ENCODE measurements at regions not wholly inside any gene's neighbourhood (a gene's known extent, or its start where the extent isn't known, plus 50 kb on each side); places are given as distances from the start of the nearest gene placed in this dataset.
A peak's percentile ranks its signal among the peaks of the same experiment; 100 is the strongest.

DNA sequence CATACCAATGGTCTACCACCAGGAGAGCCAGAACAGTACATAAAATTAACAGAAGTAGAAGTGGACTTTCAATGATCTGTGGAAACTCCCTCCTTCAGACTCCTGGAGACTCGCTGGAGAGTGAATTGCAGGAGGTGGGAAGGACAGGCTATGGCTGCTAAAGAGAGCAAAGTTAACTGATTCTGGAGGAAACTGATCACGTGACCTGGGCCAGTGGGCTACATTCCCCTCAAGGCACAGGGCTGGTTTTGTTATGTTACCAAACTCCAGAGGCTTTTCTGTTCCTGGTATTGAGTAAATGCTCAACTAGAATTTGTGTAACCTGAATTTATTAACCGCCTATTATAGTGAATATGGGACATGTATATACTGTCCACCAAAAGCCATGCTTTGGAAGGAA, 372.6 kb downstream of the MTRR start:
- Histone ChIP-seq H4K20me1 (ENCODE audit: insufficient read depth, low read length) (no peaks in the 10 kb centered on the region), H2AFZ (ENCODE audit: low read depth, low read length) (no peak overlapping the region), H3K4me1 (ENCODE audit: low read length) (no peaks in the 10 kb centered on the region), H3K79me2 (ENCODE audit: low read length) (no peaks in the 10 kb centered on the region), H3K9ac (ENCODE audit: low read length) (no peak overlapping the region), H3K4me2 (ENCODE audit: low read length) (no peak overlapping the region), H3K4me3 (ENCODE audit: low read length) (no peak overlapping the region), H3K27me3 (ENCODE audit: low read depth, low read length) (no peaks in the 10 kb centered on the region), H3K9me3 (ENCODE audit: insufficient read depth, low read length) (no peaks in the 10 kb centered on the region), H3K36me3 (replicated peaks; ENCODE audit: low read depth, low read length) (no peaks in the 10 kb centered on the region), H3K27ac (ENCODE audit: low read length) (no peak overlapping the region)
- no peak for TF ChIP-seq EZH2phosphoT487 (IDR thresholded peaks at IDR 0.05; ENCODE audit: low read depth)
- TF ChIP-seq, protein P1, sequence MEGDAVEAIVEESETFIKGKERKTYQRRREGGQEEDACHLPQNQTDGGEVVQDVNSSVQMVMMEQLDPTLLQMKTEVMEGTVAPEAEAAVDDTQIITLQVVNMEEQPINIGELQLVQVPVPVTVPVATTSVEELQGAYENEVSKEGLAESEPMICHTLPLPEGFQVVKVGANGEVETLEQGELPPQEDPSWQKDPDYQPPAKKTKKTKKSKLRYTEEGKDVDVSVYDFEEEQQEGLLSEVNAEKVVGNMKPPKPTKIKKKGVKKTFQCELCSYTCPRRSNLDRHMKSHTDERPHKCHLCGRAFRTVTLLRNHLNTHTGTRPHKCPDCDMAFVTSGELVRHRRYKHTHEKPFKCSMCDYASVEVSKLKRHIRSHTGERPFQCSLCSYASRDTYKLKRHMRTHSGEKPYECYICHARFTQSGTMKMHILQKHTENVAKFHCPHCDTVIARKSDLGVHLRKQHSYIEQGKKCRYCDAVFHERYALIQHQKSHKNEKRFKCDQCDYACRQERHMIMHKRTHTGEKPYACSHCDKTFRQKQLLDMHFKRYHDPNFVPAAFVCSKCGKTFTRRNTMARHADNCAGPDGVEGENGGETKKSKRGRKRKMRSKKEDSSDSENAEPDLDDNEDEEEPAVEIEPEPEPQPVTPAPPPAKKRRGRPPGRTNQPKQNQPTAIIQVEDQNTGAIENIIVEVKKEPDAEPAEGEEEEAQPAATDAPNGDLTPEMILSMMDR (IDR thresholded peaks at IDR 0.05; ENCODE audit: low read depth, low read length): no peak

DNA sequence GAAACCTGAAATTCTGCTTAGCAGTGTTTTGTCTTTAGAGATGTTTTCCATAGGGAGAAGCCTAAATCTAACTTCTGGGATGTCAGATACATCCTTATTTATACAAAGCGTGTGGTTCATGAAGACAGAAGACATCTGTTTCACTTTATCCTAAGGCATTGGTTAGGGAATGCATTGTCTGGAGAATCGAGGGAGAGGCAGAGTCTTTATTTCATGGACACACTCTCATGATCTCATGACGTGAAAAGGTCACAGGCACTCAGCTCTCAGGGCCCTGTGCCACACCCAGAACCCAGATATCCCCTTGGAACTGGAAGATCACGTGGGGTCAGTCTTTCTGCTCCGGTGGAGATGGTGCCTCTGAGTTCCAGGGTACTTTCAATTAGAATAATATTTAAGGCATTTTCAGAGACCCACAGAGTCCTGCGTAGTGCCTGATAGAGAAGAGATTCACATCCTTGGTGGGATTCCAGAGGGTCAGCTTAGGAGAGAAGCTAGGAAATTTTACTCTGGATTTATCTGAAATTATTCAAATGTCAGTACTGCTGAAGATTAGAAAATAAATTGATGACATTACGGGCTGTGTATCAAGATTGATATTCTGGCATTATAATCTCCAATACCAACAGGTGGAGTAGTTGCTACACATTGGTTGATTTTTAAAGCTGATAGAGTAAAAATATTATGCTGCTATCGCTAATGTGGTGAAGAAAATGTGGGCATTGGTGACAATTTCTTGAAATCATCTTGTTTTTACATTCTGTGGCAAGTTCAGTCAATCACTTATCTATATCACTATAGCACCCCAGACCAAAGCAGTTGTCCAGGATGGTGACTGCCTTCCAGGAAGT, 378.3 kb downstream of the MTRR start:
- no peaks in the 10 kb centered on the region for H3K79me2 ChIP-seq (ENCODE audit: low read length)
- H3K4me2 ChIP-seq (ENCODE audit: low read length): no peak overlapping the region
- H3K4me1 ChIP-seq (ENCODE audit: low read length): no peaks in the 10 kb centered on the region
- H4K20me1 ChIP-seq (ENCODE audit: insufficient read depth, low read length): no peaks in the 10 kb centered on the region
- H3K4me3 ChIP-seq (ENCODE audit: low read length): no peak overlapping the region
- no peaks in the 10 kb centered on the region for H3K36me3 ChIP-seq (replicated peaks; ENCODE audit: low read depth, low read length)
- no peak overlapping the region for H2AFZ ChIP-seq (ENCODE audit: low read depth, low read length)
- no peaks in the 10 kb centered on the region for H3K9me3 ChIP-seq (ENCODE audit: insufficient read depth, low read length)
- no peak overlapping the region for H3K27ac ChIP-seq (ENCODE audit: low read length)
- H3K27me3 ChIP-seq (ENCODE audit: low read depth, low read length): no peaks in the 10 kb centered on the region
- H3K9ac ChIP-seq (ENCODE audit: low read length): no peak overlapping the region
- TF ChIP-seq, protein P1 (IDR thresholded peaks at IDR 0.05; ENCODE audit: low read depth, low read length): peak; percentile 34
- TF ChIP-seq EZH2phosphoT487 (IDR thresholded peaks at IDR 0.05; ENCODE audit: low read depth): no peak

DNA sequence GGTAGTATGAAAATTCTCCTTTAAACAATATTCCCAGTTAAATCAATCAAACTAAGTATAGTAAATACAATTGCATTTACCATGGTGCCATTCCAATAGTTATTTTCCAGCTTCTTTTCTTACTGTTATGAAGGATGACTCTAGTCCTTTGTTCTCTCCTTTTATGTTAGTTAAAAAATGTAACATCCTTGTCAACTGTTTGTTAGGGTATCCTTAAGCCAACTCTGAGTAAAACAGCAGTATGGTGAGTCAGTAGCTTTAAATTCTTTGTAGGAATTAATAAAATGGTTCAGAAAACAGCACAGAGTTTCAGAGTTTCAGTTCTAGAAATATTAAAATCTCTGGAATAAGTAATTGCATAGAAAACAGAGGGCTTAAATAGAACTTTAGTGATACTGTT, 384.4 kb downstream of the MTRR start:
- H3K4me3 ChIP-seq (ENCODE audit: low read length): no peak overlapping the region
- H3K9ac ChIP-seq (ENCODE audit: low read length): no peak overlapping the region
- H3K4me1 ChIP-seq (ENCODE audit: low read length): no peaks in the 10 kb centered on the region
- H3K79me2 ChIP-seq (ENCODE audit: low read length): no peaks in the 10 kb centered on the region
- no peak overlapping the region for H2AFZ ChIP-seq (ENCODE audit: low read depth, low read length)
- no peak overlapping the region for H3K27ac ChIP-seq (ENCODE audit: low read length)
- H3K9me3 ChIP-seq (ENCODE audit: insufficient read depth, low read length): no peaks in the 10 kb centered on the region
- no peaks in the 10 kb centered on the region for H3K27me3 ChIP-seq (ENCODE audit: low read depth, low read length)
- no peaks in the 10 kb centered on the region for H4K20me1 ChIP-seq (ENCODE audit: insufficient read depth, low read length)
- H3K4me2 ChIP-seq (ENCODE audit: low read length): no peak overlapping the region
- TF ChIP-seq, protein P1 (IDR thresholded peaks at IDR 0.05; ENCODE audit: low read depth, low read length): no peak
- no peak for TF ChIP-seq EZH2phosphoT487 (IDR thresholded peaks at IDR 0.05; ENCODE audit: low read depth)
- H3K36me3 ChIP-seq (replicated peaks; ENCODE audit: low read depth, low read length): no peaks in the 10 kb centered on the region

DNA sequence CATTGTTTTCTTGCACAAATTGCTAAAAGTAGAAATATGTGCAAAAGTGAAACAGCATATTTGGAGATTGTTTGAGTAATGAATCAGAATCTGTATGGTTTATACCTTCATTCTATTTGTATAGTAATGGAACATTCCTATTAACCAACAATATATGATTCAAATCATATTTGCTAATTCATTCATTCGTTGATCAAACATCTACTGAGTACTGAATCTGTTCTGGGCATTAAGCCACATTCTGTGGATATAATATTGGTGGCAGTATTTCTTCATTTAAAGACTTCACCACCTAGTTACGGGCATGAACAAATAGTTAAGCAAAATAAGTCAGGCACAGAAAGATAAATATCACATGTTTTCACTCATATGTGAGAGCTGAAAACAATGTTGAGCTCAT, 385.7 kb downstream of the MTRR start:
- Histone ChIP-seq H3K4me1 (ENCODE audit: low read length) (no peaks in the 10 kb centered on the region), H3K27me3 (ENCODE audit: low read depth, low read length) (no peaks in the 10 kb centered on the region), H3K9me3 (ENCODE audit: insufficient read depth, low read length) (no peaks in the 10 kb centered on the region), H3K4me2 (ENCODE audit: low read length) (no peak overlapping the region), H3K36me3 (replicated peaks; ENCODE audit: low read depth, low read length) (no peaks in the 10 kb centered on the region), H2AFZ (ENCODE audit: low read depth, low read length) (no peak overlapping the region), H3K9ac (ENCODE audit: low read length) (no peak overlapping the region), H3K4me3 (ENCODE audit: low read length) (no peak overlapping the region), H3K27ac (ENCODE audit: low read length) (no peak overlapping the region), H4K20me1 (ENCODE audit: insufficient read depth, low read length) (no peaks in the 10 kb centered on the region), H3K79me2 (ENCODE audit: low read length) (no peaks in the 10 kb centered on the region)
- TF ChIP-seq, protein P1 (IDR thresholded peaks at IDR 0.05; ENCODE audit: low read depth, low read length): no peak
- no peak for TF ChIP-seq EZH2phosphoT487 (IDR thresholded peaks at IDR 0.05; ENCODE audit: low read depth)
